H9 (cell line): ENCODE measurements at regions not wholly inside any gene's neighbourhood (a gene's known extent, or its start where the extent isn't known, plus 50 kb on each side); places are given as distances from the start of the nearest gene placed in this dataset.

Experiments used
- DNase-seq: peaks from one replicate; pipeline ENCODE4 v3.0.0-alpha.2; 2017
- H2AFZ ChIP-seq: one replicate; pipeline ENCODE4 v1.6.1; 2013; ENCODE audit warnings: mild to moderate bottlenecking, low read length, control low read depth, moderate library complexity
- H2AK5ac ChIP-seq: 2 replicates; pipeline ENCODE4 v1.6.1; 2013; ENCODE audit warnings: low read length, control low read depth, mixed read lengths; ENCODE audit not compliant: insufficient read length
- H2BK120ac ChIP-seq: one replicate; pipeline ENCODE4 v1.6.1; 2013; ENCODE audit warnings: low read depth, mild to moderate bottlenecking, low read length, control low read depth, inconsistent platforms; ENCODE audit not compliant: poor library complexity, severe bottlenecking
- H2BK12ac ChIP-seq: 2 replicates; pipeline ENCODE4 v1.6.1; 2013; ENCODE audit warnings: low read length, control low read depth, mixed read lengths, low read depth; ENCODE audit not compliant: insufficient read length
- H2BK15ac ChIP-seq: 2 replicates; pipeline ENCODE4 v1.6.1; 2013; ENCODE audit warnings: low read depth, low read length, control low read depth
- H2BK20ac ChIP-seq: one replicate; pipeline ENCODE4 v1.6.1; 2013; ENCODE audit warnings: low read depth, mild to moderate bottlenecking, low read length, control low read depth, inconsistent platforms; ENCODE audit not compliant: poor library complexity, severe bottlenecking
- H2BK5ac ChIP-seq: 2 replicates; pipeline ENCODE4 v1.6.1; 2013; ENCODE audit warnings: low read length, control low read depth, mixed read lengths; ENCODE audit not compliant: insufficient read length
- H3K14ac ChIP-seq: 2 replicates; pipeline ENCODE4 v1.6.1; 2013; ENCODE audit warnings: low read length, control low read depth; ENCODE audit not compliant: insufficient read depth
- H3K18ac ChIP-seq: 2 replicates; pipeline ENCODE4 v1.6.1; 2013; ENCODE audit warnings: low read depth, mild to moderate bottlenecking, mixed read lengths, low read length, control low read depth; ENCODE audit not compliant: insufficient read length
- H3K23ac ChIP-seq: 2 replicates; pipeline ENCODE4 v1.6.1; 2013; ENCODE audit warnings: low read length, control low read depth, mixed read lengths, low read depth; ENCODE audit not compliant: insufficient read length
- H3K23me2 ChIP-seq: 2 replicates; pipeline ENCODE4 v1.6.1; 2013; ENCODE audit warnings: low read depth, mild to moderate bottlenecking, mixed read lengths, low read length, control low read depth; ENCODE audit not compliant: insufficient read length, poor library complexity, severe bottlenecking
- H3K27ac ChIP-seq: 2 replicates; pipeline ENCODE4 v1.5.1; 2013; ENCODE audit warnings: low read length, control low read depth, mixed read lengths, low read depth; ENCODE audit not compliant: insufficient read length
- H3K27me3 ChIP-seq: 2 replicates; pipeline ENCODE4 v1.6.1; 2013; ENCODE audit warnings: low read length, control low read depth, inconsistent platforms; ENCODE audit not compliant: insufficient read depth
- H3K4ac ChIP-seq: 2 replicates; pipeline ENCODE4 v1.6.1; 2013; ENCODE audit warnings: low read depth, mild to moderate bottlenecking, control low read depth, inconsistent platforms, low read length, moderate library complexity
- H3K4me1 ChIP-seq: 2 replicates; pipeline ENCODE4 v1.6.1; 2013; ENCODE audit warnings: low read length, control low read depth, inconsistent platforms; ENCODE audit not compliant: insufficient read depth
- H3K4me2 ChIP-seq: 2 replicates; pipeline ENCODE4 v1.6.1; 2013; ENCODE audit warnings: low read length, control low read depth, mixed read lengths; ENCODE audit not compliant: insufficient read length, insufficient read depth
- H3K56ac ChIP-seq: 2 replicates; pipeline ENCODE4 v1.6.1; 2013; ENCODE audit warnings: low read depth, mild to moderate bottlenecking, mixed read lengths, low read length, control low read depth; ENCODE audit not compliant: insufficient read length
- H3K79me1 ChIP-seq: 2 replicates; pipeline ENCODE4 v1.6.1; 2013; ENCODE audit warnings: low read depth, mild to moderate bottlenecking, moderate library complexity, low read length, control low read depth, inconsistent platforms; ENCODE audit not compliant: insufficient read depth, poor library complexity, severe bottlenecking
- H3K79me2 ChIP-seq: 2 replicates; pipeline ENCODE4 v1.6.1; 2013; ENCODE audit warnings: low read length, control low read depth, inconsistent platforms; ENCODE audit not compliant: insufficient read depth
- H3K9ac ChIP-seq: 2 replicates; pipeline ENCODE4 v1.6.1; 2013; ENCODE audit warnings: low read length, control low read depth, mixed read lengths; ENCODE audit not compliant: insufficient read length; ENCODE audit errors: extremely low read depth
- H3K9me3 ChIP-seq: one replicate; pipeline ENCODE4 v1.6.1; 2013; ENCODE audit warnings: low read depth, low read length, inconsistent platforms; ENCODE audit not compliant: control insufficient read depth
- H3T11ph ChIP-seq: one replicate; pipeline ENCODE4 v1.6.1; 2013; ENCODE audit warnings: mild to moderate bottlenecking, low read length, control low read depth, inconsistent platforms
- H4K20me1 ChIP-seq: one replicate; pipeline ENCODE4 v1.6.1; 2013; ENCODE audit not compliant: control insufficient read depth, insufficient read length, insufficient read depth
- H4K5ac ChIP-seq: 2 replicates; pipeline ENCODE4 v1.6.1; 2013; ENCODE audit warnings: low read depth, mild to moderate bottlenecking, mixed read lengths, low read length, control low read depth; ENCODE audit not compliant: insufficient read length
- H4K8ac ChIP-seq: replicated peaks from 2 replicates; pipeline ENCODE4 v1.6.1; 2013; ENCODE audit warnings: low read length, control low read depth, mixed read lengths, low read depth; ENCODE audit not compliant: insufficient read length
- H4K91ac ChIP-seq: 2 replicates; pipeline ENCODE4 v1.6.1; 2013; ENCODE audit warnings: low read depth, mild to moderate bottlenecking, moderate library complexity, mixed read lengths, low read length, control low read depth; ENCODE audit not compliant: insufficient read length
- H3K27ac Mint-ChIP-seq, 3 experiments: 2 replicates in 2 of 3; 3 replicates in 1 of 3; pipeline ENCODE4 v1.8.0; 2020 to 2021; ENCODE audit warnings: mixed read lengths in 3 of 3, mild to moderate bottlenecking in 1 of 3, moderate library complexity in 1 of 3
- H3K27me3 Mint-ChIP-seq: 2 replicates; pipeline ENCODE4 v1.8.0; 2021; ENCODE audit warnings: low read depth, mild to moderate bottlenecking, moderate library complexity, mixed read lengths
- H3K36me3 Mint-ChIP-seq, 3 experiments: 2 replicates in 2 of 3; 3 replicates in 1 of 3; pipeline ENCODE4 v1.8.0; 2020 to 2021; ENCODE audit warnings: low read depth in 3 of 3, mixed read lengths in 3 of 3; ENCODE audit not compliant: insufficient read depth in 1 of 3
- H3K4me1 Mint-ChIP-seq, 2 experiments: 2 replicates each; pipeline ENCODE4 v1.8.0; 2020; ENCODE audit warnings: mixed read lengths in 2 of 2
- H3K4me3 Mint-ChIP-seq, 2 experiments: 2 replicates in 1 of 2; 3 replicates in 1 of 2; pipeline ENCODE4 v1.8.0; 2020 to 2021; ENCODE audit warnings: mild to moderate bottlenecking in 2 of 2, mixed read lengths in 2 of 2, moderate library complexity in 1 of 2
- H3K9me3 Mint-ChIP-seq, 2 experiments: 2 replicates in 1 of 2; 3 replicates in 1 of 2; pipeline ENCODE4 v1.8.0; 2020; ENCODE audit warnings: mild to moderate bottlenecking in 2 of 2, mixed read lengths in 2 of 2, moderate library complexity in 1 of 2
- WGBS: extraction: QIAGEN DNeasy Blood & Tissue Kit; methylation state at CpG from one replicate; pipeline ENCODE4 v1.1.7; 2013; ENCODE audit warnings: missing lambda C conversion rate, low lambda C conversion rate, mixed read lengths; ENCODE audit not compliant: insufficient read length; ENCODE audit errors: extremely low coverage; 5-methylcytosine and 5-hydroxymethylcytosine counted together
- TF ChIP-seq, protein P1 (sequence below): fragments of 200-600 bp; sonication (generic); conservative IDR thresholded peaks from 3 replicates; pipeline ENCODE4 v1.8.0; 2021; ENCODE audit warnings: antibody characterized with exemption, mild to moderate bottlenecking

DNA sequence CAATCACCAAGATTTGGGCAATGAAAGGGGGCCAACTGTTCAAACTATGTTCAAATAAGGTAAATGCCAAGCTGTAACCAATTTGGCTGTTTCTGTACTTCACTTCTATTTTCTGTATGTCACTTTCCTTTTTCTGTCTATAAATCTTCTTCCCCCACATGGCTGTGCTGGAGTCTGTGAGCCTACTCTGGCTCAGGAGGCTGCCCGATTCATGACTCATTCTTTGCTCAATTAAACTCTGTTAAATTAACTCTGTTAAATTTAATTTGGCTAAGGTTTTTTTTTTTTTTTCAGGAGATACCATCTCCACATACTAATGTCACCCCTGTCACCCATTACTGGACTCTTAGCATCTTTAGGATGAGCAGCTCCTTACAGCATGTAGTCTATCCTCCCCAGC, 178.8 kb upstream of the TWIST2 start:
- peaks cover 42% of the 10 kb centered on the region for H3K27me3 Mint-ChIP-seq
- H3K36me3 Mint-ChIP-seq = no peaks in the 10 kb centered on the region; a peak in 1 of 7 replicates
- no peak overlapping the region for H2BK12ac ChIP-seq
- no peak overlapping the region for H3K14ac ChIP-seq
- no peak overlapping the region for H3T11ph ChIP-seq
- no peaks in the 10 kb centered on the region for H3K27me3 ChIP-seq
- H4K91ac ChIP-seq = no peak overlapping the region
- H3K4me3 Mint-ChIP-seq = no peak overlapping the region
- peaks cover 7 to 9% of the 10 kb centered on the region in 2 experiments; a peak in 4 of 5 replicates for H3K9me3 Mint-ChIP-seq
- no peak overlapping the region for H3K27ac ChIP-seq
- H3K4me1 Mint-ChIP-seq = no peaks in the 10 kb centered on the region
- H3K56ac ChIP-seq = no peak overlapping the region
- H3K4ac ChIP-seq = no peak overlapping the region
- no peak overlapping the region for H2AFZ ChIP-seq
- H2BK5ac ChIP-seq = no peak overlapping the region
- no peaks in the 10 kb centered on the region for H4K20me1 ChIP-seq
- TF ChIP-seq, protein P1, sequence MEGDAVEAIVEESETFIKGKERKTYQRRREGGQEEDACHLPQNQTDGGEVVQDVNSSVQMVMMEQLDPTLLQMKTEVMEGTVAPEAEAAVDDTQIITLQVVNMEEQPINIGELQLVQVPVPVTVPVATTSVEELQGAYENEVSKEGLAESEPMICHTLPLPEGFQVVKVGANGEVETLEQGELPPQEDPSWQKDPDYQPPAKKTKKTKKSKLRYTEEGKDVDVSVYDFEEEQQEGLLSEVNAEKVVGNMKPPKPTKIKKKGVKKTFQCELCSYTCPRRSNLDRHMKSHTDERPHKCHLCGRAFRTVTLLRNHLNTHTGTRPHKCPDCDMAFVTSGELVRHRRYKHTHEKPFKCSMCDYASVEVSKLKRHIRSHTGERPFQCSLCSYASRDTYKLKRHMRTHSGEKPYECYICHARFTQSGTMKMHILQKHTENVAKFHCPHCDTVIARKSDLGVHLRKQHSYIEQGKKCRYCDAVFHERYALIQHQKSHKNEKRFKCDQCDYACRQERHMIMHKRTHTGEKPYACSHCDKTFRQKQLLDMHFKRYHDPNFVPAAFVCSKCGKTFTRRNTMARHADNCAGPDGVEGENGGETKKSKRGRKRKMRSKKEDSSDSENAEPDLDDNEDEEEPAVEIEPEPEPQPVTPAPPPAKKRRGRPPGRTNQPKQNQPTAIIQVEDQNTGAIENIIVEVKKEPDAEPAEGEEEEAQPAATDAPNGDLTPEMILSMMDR = no peak
- no peaks in the 10 kb centered on the region for H3K4me1 ChIP-seq
- H4K8ac ChIP-seq = no peak overlapping the region
- no peak overlapping the region for H4K5ac ChIP-seq
- H2BK20ac ChIP-seq = no peak overlapping the region
- no peak overlapping the region for H2BK15ac ChIP-seq
- H3K9ac ChIP-seq = no peak overlapping the region
- WGBS = no CpG with 5 or more reads among the region's 1 CpG
- H3K27ac Mint-ChIP-seq = no peak overlapping the region
- no peak for DNase-seq
- H3K79me2 ChIP-seq = no peaks in the 10 kb centered on the region
- H3K23me2 ChIP-seq = no peaks in the 10 kb centered on the region
- H3K4me2 ChIP-seq = no peak overlapping the region
- no peak overlapping the region for H3K23ac ChIP-seq
- no peak overlapping the region for H2AK5ac ChIP-seq
- H3K9me3 ChIP-seq = no peaks in the 10 kb centered on the region
- H3K79me1 ChIP-seq = no peaks in the 10 kb centered on the region
- no peak overlapping the region for H2BK120ac ChIP-seq
- H3K18ac ChIP-seq = no peak overlapping the region
